Myocyte (in vitro differentiated cells): ENCODE measurements at regions not wholly inside any gene's neighbourhood (a gene's known extent, or its start where the extent isn't known, plus 50 kb on each side); places are given as distances from the start of the nearest gene placed in this dataset.
A peak's percentile ranks its signal among the peaks of the same experiment; 100 is the strongest.

Source experiments
- DNase-seq: peaks from one replicate; pipeline ENCODE4 v3.0.0-alpha.2; 2012; ENCODE audit warnings: low read depth

GRCh38 chr3:66165660-66166059 lies 55.1 kb upstream of the SLC25A26 start:
- no peak for DNase-seq

- DNase-seq = no peak
Observed at GRCh38 chr3:66164155-66164554, 56.6 kb upstream of the SLC25A26 start.

- DNase-seq = no peak
Observed at GRCh38 chr3:66163222-66163621, 57.6 kb upstream of the SLC25A26 start.

- no peak for DNase-seq
Observed at GRCh38 chr3:66162766-66163165, 58.0 kb upstream of the SLC25A26 start.

- no peak for DNase-seq
Observed at GRCh38 chr3:66158933-66159683, 61.7 kb upstream of the SLC25A26 start.

GRCh38 chr3:66154444-66154861 lies 66.3 kb upstream of the SLC25A26 start:
- no peak for DNase-seq

GRCh38 chr3:66153481-66154443 lies 67.0 kb upstream of the SLC25A26 start:
- peak; percentile 53 for DNase-seq

- no peak for DNase-seq
Observed at GRCh38 chr3:66152336-66152735, 68.5 kb upstream of the SLC25A26 start.

- no peak for DNase-seq
Observed at GRCh38 chr3:66150977-66151376, 69.8 kb upstream of the SLC25A26 start.

- DNase-seq = no peak
Observed at GRCh38 chr3:66149269-66149668, 71.5 kb upstream of the SLC25A26 start.

- no peak for DNase-seq
Observed at GRCh38 chr3:66145408-66145733, 75.4 kb upstream of the SLC25A26 start.

- DNase-seq = no peak
Observed at GRCh38 chr3:66144568-66145407, 76.0 kb upstream of the SLC25A26 start.

- DNase-seq = no peak
Observed at GRCh38 chr3:66142079-66142478, 78.7 kb upstream of the SLC25A26 start.

- peak; percentile 91 for DNase-seq
Observed at GRCh38 chr3:66140743-66141372, 79.9 kb upstream of the SLC25A26 start.

- DNase-seq = no peak
Observed at GRCh38 chr3:66140106-66140505, 80.7 kb upstream of the SLC25A26 start.

- DNase-seq = no peak
Observed at GRCh38 chr3:66139415-66139814, 81.4 kb upstream of the SLC25A26 start.

GRCh38 chr3:66138336-66139313 lies 82.2 kb upstream of the SLC25A26 start:
- DNase-seq = peak; percentile 81

GRCh38 chr3:66136597-66136996 lies 84.2 kb upstream of the SLC25A26 start:
- no peak for DNase-seq

- no peak for DNase-seq
Observed at GRCh38 chr3:66133853-66134445, 86.9 kb upstream of the SLC25A26 start.
